ENCODE measurements at regions not wholly inside any gene's neighbourhood (a gene's known extent, or its start where the extent isn't known, plus 50 kb on each side); places are given as distances from the start of the nearest gene placed in this dataset.
A peak's percentile ranks its signal among the peaks of the same experiment; 100 is the strongest.
"Not testable (repeated sequence)": the region's sequence is repeated elsewhere in the genome, so short reads cannot be mapped to it uniquely, and the experiment has no call there.

- Histone ChIP-seq H3K27me3 (replicated peaks in 2 of 5; ENCODE audit: control insufficient read depth in 4 of 5, insufficient read depth in 5 of 5, low read length in 4 of 5) (peaks cover 0 to 3% (median 3%) of the 10 kb centered on the region in 5 experiments), H3K4me3 (ENCODE audit: control insufficient read depth in 1 of 7, extremely low read depth in 1 of 7, insufficient read depth in 4 of 7, low read depth in 2 of 7, low read length in 6 of 7) (no peak overlapping the region), H3K9me3 (ENCODE audit: control extremely low read depth in 1 of 5, control insufficient read depth in 4 of 5, insufficient read depth in 2 of 5, low read depth in 1 of 5, low read length in 4 of 5) (no peaks in the 10 kb centered on the region), H3K27ac (ENCODE audit: insufficient read depth in 1 of 2, low read depth in 1 of 2, low read length in 2 of 2, poor library complexity in 1 of 2, severe bottlenecking in 2 of 2) (no peak overlapping the region), H3K4me1 (ENCODE audit: control extremely low read depth in 1 of 4, control insufficient read depth in 4 of 4, insufficient read depth in 4 of 4, low read length in 3 of 4) (peaks cover 0 to 6% (median 5%) of the 10 kb centered on the region in 4 experiments), H3K36me3 (ENCODE audit: control insufficient read depth in 4 of 4, insufficient read depth in 4 of 4, low read length in 3 of 4) (no peaks in the 10 kb centered on the region)
- ChIA-PET CTCF (interaction anchor here (0.6 to 1.5 kb wide), 2 partner anchors 12 to 23 kb away, joined by 3 read pairs; no protein-coding TSS in a partner anchor), POLR2A (no interaction called here)
- no peak for DNase-seq
- WGBS (ENCODE audit: insufficient coverage), result 97% methylated on average over 3 of the region's 4 CpGs
Observed at GRCh38 chr5:138637256-138637655, 62.1 kb upstream of the HSPA9 start.

GRCh38 chr5:138636398-138636944 lies 61.3 kb upstream of the HSPA9 start:
- H3K9me3 ChIP-seq (ENCODE audit: control extremely low read depth in 1 of 5, control insufficient read depth in 4 of 5, insufficient read depth in 2 of 5, low read depth in 1 of 5, low read length in 4 of 5), result no peaks in the 10 kb centered on the region
- ChIA-PET CTCF (interaction anchor here (0.6 to 1.5 kb wide), 5 partner anchors 13 to 172 kb away, joined by 3 to 4 read pairs (median 3); no protein-coding TSS in a partner anchor), POLR2A (no interaction called here)
- no peak overlapping the region for H3K4me3 ChIP-seq (ENCODE audit: control insufficient read depth in 1 of 7, extremely low read depth in 1 of 7, insufficient read depth in 4 of 7, low read depth in 2 of 7, low read length in 6 of 7)
- no peak for DNase-seq
- H3K27me3 ChIP-seq (replicated peaks in 2 of 5; ENCODE audit: control insufficient read depth in 4 of 5, insufficient read depth in 5 of 5, low read length in 4 of 5), result peaks cover 0 to 3% (median 3%) of the 10 kb centered on the region in 5 experiments
- WGBS (ENCODE audit: insufficient coverage), result 100% methylated on average over 4 of the region's 5 CpGs
- H3K27ac ChIP-seq (ENCODE audit: insufficient read depth in 1 of 2, low read depth in 1 of 2, low read length in 2 of 2, poor library complexity in 1 of 2, severe bottlenecking in 2 of 2), result no peak overlapping the region
- no peaks in the 10 kb centered on the region for H3K36me3 ChIP-seq (ENCODE audit: control insufficient read depth in 4 of 4, insufficient read depth in 4 of 4, low read length in 3 of 4)
- peaks cover 0 to 1% (median under 1%) of the 10 kb centered on the region in 4 experiments for H3K4me1 ChIP-seq (ENCODE audit: control extremely low read depth in 1 of 4, control insufficient read depth in 4 of 4, insufficient read depth in 4 of 4, low read length in 3 of 4)

- Histone ChIP-seq H3K36me3 (ENCODE audit: control insufficient read depth in 4 of 4, insufficient read depth in 4 of 4, low read length in 3 of 4) (no peaks in the 10 kb centered on the region), H3K9me3 (ENCODE audit: control extremely low read depth in 1 of 5, control insufficient read depth in 4 of 5, insufficient read depth in 2 of 5, low read depth in 1 of 5, low read length in 4 of 5) (no peaks in the 10 kb centered on the region), H3K4me3 (ENCODE audit: control insufficient read depth in 1 of 7, extremely low read depth in 1 of 7, insufficient read depth in 4 of 7, low read depth in 2 of 7, low read length in 6 of 7) (no peak overlapping the region), H3K4me1 (ENCODE audit: control extremely low read depth in 1 of 4, control insufficient read depth in 4 of 4, insufficient read depth in 4 of 4, low read length in 3 of 4) (no peaks in the 10 kb centered on the region), H3K27me3 (replicated peaks in 2 of 5; ENCODE audit: control insufficient read depth in 4 of 5, insufficient read depth in 5 of 5, low read length in 4 of 5) (peaks cover 0 to 3% (median 1%) of the 10 kb centered on the region in 5 experiments), H3K27ac (ENCODE audit: insufficient read depth in 1 of 2, low read depth in 1 of 2, low read length in 2 of 2, poor library complexity in 1 of 2, severe bottlenecking in 2 of 2) (no peak overlapping the region)
- CTCF ChIA-PET, result interaction anchor here (0.8 to 1.3 kb wide), 3 partner anchors 9 to 13 kb away, joined by 3 to 4 read pairs (median 4); no protein-coding TSS in a partner anchor
- 97% methylated on average over 4 of the region's 5 CpGs for WGBS (ENCODE audit: insufficient coverage)
- no peak for DNase-seq
- POLR2A ChIA-PET, result no interaction called here
Observed at GRCh38 chr5:138635708-138636107, 60.5 kb upstream of the HSPA9 start.

GRCh38 chr5:138635265-138635664 lies 60.1 kb upstream of the HSPA9 start:
- CTCF ChIA-PET, result interaction anchor here (0.8 to 1.3 kb wide), 3 partner anchors 9 to 12 kb away, joined by 3 to 4 read pairs (median 4); no protein-coding TSS in a partner anchor
- WGBS (ENCODE audit: insufficient coverage), result 80% methylated on average over 1 of the region's 3 CpGs
- no peak overlapping the region for H3K27ac ChIP-seq (ENCODE audit: insufficient read depth in 1 of 2, low read depth in 1 of 2, low read length in 2 of 2, poor library complexity in 1 of 2, severe bottlenecking in 2 of 2)

GRCh38 chr5:138634804-138635203 lies 59.6 kb upstream of the HSPA9 start:
- H3K9me3 ChIP-seq (ENCODE audit: control extremely low read depth in 1 of 5, control insufficient read depth in 4 of 5, insufficient read depth in 2 of 5, low read depth in 1 of 5, low read length in 4 of 5); CTCF ChIA-PET; DNase-seq; H3K36me3 ChIP-seq (ENCODE audit: control insufficient read depth in 4 of 4, insufficient read depth in 4 of 4, low read length in 3 of 4); H3K4me1 ChIP-seq (ENCODE audit: control extremely low read depth in 1 of 4, control insufficient read depth in 4 of 4, insufficient read depth in 4 of 4, low read length in 3 of 4); H3K27ac ChIP-seq (ENCODE audit: insufficient read depth in 1 of 2, low read depth in 1 of 2, low read length in 2 of 2, poor library complexity in 1 of 2, severe bottlenecking in 2 of 2); H3K4me3 ChIP-seq (ENCODE audit: control insufficient read depth in 1 of 7, extremely low read depth in 1 of 7, insufficient read depth in 4 of 7, low read depth in 2 of 7, low read length in 6 of 7); H3K27me3 ChIP-seq (replicated peaks in 2 of 5; ENCODE audit: control insufficient read depth in 4 of 5, insufficient read depth in 5 of 5, low read length in 4 of 5): not testable (repeated sequence)
- POLR2A ChIA-PET, result interaction anchor here (0.6 kb wide), 1 partner anchor 153 kb away, joined by 3 read pairs; no protein-coding TSS in a partner anchor
- WGBS (ENCODE audit: insufficient coverage), result 93% methylated on average over 2 of the region's 4 CpGs

More at GRCh38 chr5:138635265-138635664, 60.1 kb upstream of the HSPA9 start:
- H3K27me3 ChIP-seq (replicated peaks in 2 of 5; ENCODE audit: control insufficient read depth in 4 of 5, insufficient read depth in 5 of 5, low read length in 4 of 5), result peaks cover 0 to 3% (median 0%) of the 10 kb centered on the region in 5 experiments
- no peaks in the 10 kb centered on the region for H3K36me3 ChIP-seq (ENCODE audit: control insufficient read depth in 4 of 4, insufficient read depth in 4 of 4, low read length in 3 of 4)
- H3K9me3 ChIP-seq (ENCODE audit: control extremely low read depth in 1 of 5, control insufficient read depth in 4 of 5, insufficient read depth in 2 of 5, low read depth in 1 of 5, low read length in 4 of 5), result no peaks in the 10 kb centered on the region
- no peak for DNase-seq
- no peak overlapping the region for H3K4me3 ChIP-seq (ENCODE audit: control insufficient read depth in 1 of 7, extremely low read depth in 1 of 7, insufficient read depth in 4 of 7, low read depth in 2 of 7, low read length in 6 of 7)
- POLR2A ChIA-PET, result interaction anchor here (0.6 kb wide), 1 partner anchor 154 kb away, joined by 3 read pairs; no protein-coding TSS in a partner anchor
- H3K4me1 ChIP-seq (ENCODE audit: control extremely low read depth in 1 of 4, control insufficient read depth in 4 of 4, insufficient read depth in 4 of 4, low read length in 3 of 4), result no peaks in the 10 kb centered on the region

- peaks cover 0 to 3% (median 0%) of the 10 kb centered on the region in 5 experiments for H3K27me3 ChIP-seq (replicated peaks in 2 of 5; ENCODE audit: control insufficient read depth in 4 of 5, insufficient read depth in 5 of 5, low read length in 4 of 5)
- 33% methylated on average over 9 of the region's 17 CpGs for WGBS (ENCODE audit: insufficient coverage)
- POLR2A ChIA-PET, result no interaction called here
- H3K27ac ChIP-seq (ENCODE audit: insufficient read depth in 1 of 2, low read depth in 1 of 2, low read length in 2 of 2, poor library complexity in 1 of 2, severe bottlenecking in 2 of 2), result no peak overlapping the region
- CTCF ChIA-PET, result interaction anchor here (0.6 to 2.2 kb wide), 4 partner anchors 11 to 56 kb away, joined by 3 to 6 read pairs (median 3); no protein-coding TSS in a partner anchor
- H3K4me1 ChIP-seq (ENCODE audit: control extremely low read depth in 1 of 4, control insufficient read depth in 4 of 4, insufficient read depth in 4 of 4, low read length in 3 of 4), result no peaks in the 10 kb centered on the region
- peak; percentile 70 to 88 (median 87) for DNase-seq
- no peak overlapping the region for H3K4me3 ChIP-seq (ENCODE audit: control insufficient read depth in 1 of 7, extremely low read depth in 1 of 7, insufficient read depth in 4 of 7, low read depth in 2 of 7, low read length in 6 of 7)
- H3K9me3 ChIP-seq (ENCODE audit: control extremely low read depth in 1 of 5, control insufficient read depth in 4 of 5, insufficient read depth in 2 of 5, low read depth in 1 of 5, low read length in 4 of 5), result no peaks in the 10 kb centered on the region
- no peaks in the 10 kb centered on the region for H3K36me3 ChIP-seq (ENCODE audit: control insufficient read depth in 4 of 4, insufficient read depth in 4 of 4, low read length in 3 of 4)
Observed at GRCh38 chr5:138632900-138633489, 57.8 kb upstream of the HSPA9 start.
